H1 (cell line): ENCODE measurements at regions not wholly inside any gene's neighbourhood (a gene's known extent, or its start where the extent isn't known, plus 50 kb on each side); places are given as distances from the start of the nearest gene placed in this dataset.

Experiments used
- CTCF ChIA-PET: fragments of 300-600 bp; sonication (Branson Sonifier 250); formaldehyde crosslinking; loops from one replicate; lab custom pipeline; 2021; ENCODE audit not compliant: partially characterized antibody; lab: Charles Lee
- POLR2A ChIA-PET: fragments of 300-600 bp; sonication (Branson Sonifier 250); formaldehyde crosslinking; loops from one replicate; lab custom pipeline; 2021; ENCODE audit warnings: inconsistent platforms; ENCODE audit not compliant: partially characterized antibody; lab: Charles Lee
- DNase-seq, 2 experiments: peaks; one replicate each; pipeline versions ENCODE4 v3.0.0 to v3.0.0-alpha.2; 2010 to 2022; ENCODE audit warnings: low spot score in 2 of 2, low read depth in 1 of 2, mixed read lengths in 1 of 2
- FAIRE-seq: peaks from 2 replicates; lab custom pipeline; 2011; peaks lifted over from hg19 to GRCh38; lab: Jason Lieb, UNC
- H2AFZ ChIP-seq: 2 replicates; pipeline ENCODE4 v1.8.1; 2012; ENCODE audit warnings: low read length, inconsistent platforms
- H2AK5ac ChIP-seq: 2 replicates; pipeline ENCODE4 v1.6.1; 2013; ENCODE audit warnings: low read depth, low read length
- H2BK120ac ChIP-seq: replicated peaks from 2 replicates; pipeline ENCODE3; 2013; ENCODE audit warnings: low read depth, low read length, inconsistent platforms
- H2BK12ac ChIP-seq: 2 replicates; pipeline ENCODE4 v1.6.1; 2013; ENCODE audit warnings: low read depth, low read length
- H2BK15ac ChIP-seq: 2 replicates; pipeline ENCODE4 v1.6.1; 2013; ENCODE audit warnings: low read length
- H2BK20ac ChIP-seq: 2 replicates; pipeline ENCODE4 v1.6.1; 2013; ENCODE audit warnings: low read length
- H2BK5ac ChIP-seq: 2 replicates; pipeline ENCODE4 v1.6.1; 2013; ENCODE audit warnings: low read depth, low read length
- H3K14ac ChIP-seq: 2 replicates; pipeline ENCODE4 v1.6.1; 2013; ENCODE audit warnings: inconsistent platforms; ENCODE audit not compliant: insufficient read length
- H3K18ac ChIP-seq: 2 replicates; pipeline ENCODE4 v1.6.1; 2013; ENCODE audit warnings: low read length; ENCODE audit errors: extremely low read depth
- H3K23ac ChIP-seq: 2 replicates; pipeline ENCODE4 v1.6.1; 2013; ENCODE audit warnings: inconsistent platforms; ENCODE audit not compliant: insufficient read length
- H3K23me2 ChIP-seq: 2 replicates; pipeline ENCODE4 v1.6.1; 2013; ENCODE audit warnings: low read depth, low read length
- H3K27ac ChIP-seq: 2 replicates; pipeline ENCODE4 v1.6.1; 2011; ENCODE audit warnings: low read depth, low read length, inconsistent platforms
- H3K27me3 ChIP-seq, 4 experiments: replicated peaks in 1 of 4; 1 replicate in 1 of 4; 2 replicates in 3 of 4; pipeline versions ENCODE4 v1.6.1 to v1.8.1; 2011 to 2013; ENCODE audit warnings: low read length in 3 of 4, mild to moderate bottlenecking in 3 of 4, inconsistent platforms in 2 of 4, mixed read lengths in 2 of 4, moderate library complexity in 1 of 4; ENCODE audit not compliant: control insufficient read depth in 3 of 4, insufficient read depth in 3 of 4; ENCODE audit errors: extremely low read depth in 1 of 4
- H3K36me3 ChIP-seq, 4 experiments: 2 replicates each; pipeline versions ENCODE4 v1.6.1 to v1.8.1; 2011 to 2013; ENCODE audit warnings: mild to moderate bottlenecking in 4 of 4, low read length in 3 of 4, moderate library complexity in 2 of 4, control low read depth in 1 of 4, inconsistent platforms in 1 of 4; ENCODE audit not compliant: insufficient read depth in 4 of 4, control insufficient read depth in 2 of 4
- H3K4ac ChIP-seq: replicated peaks from 2 replicates; pipeline ENCODE3; 2013; ENCODE audit warnings: low read length, low read depth, mixed read lengths, inconsistent platforms; ENCODE audit not compliant: insufficient read length
- H3K4me1 ChIP-seq, 4 experiments: replicated peaks in 1 of 4; 1 replicate in 1 of 4; 2 replicates in 3 of 4; pipeline versions ENCODE4 v1.6.1 to v1.8.1; 2011 to 2013; ENCODE audit warnings: low read length in 3 of 4, inconsistent platforms in 2 of 4, mixed read lengths in 1 of 4; ENCODE audit not compliant: insufficient read depth in 4 of 4, control insufficient read depth in 3 of 4
- H3K4me2 ChIP-seq, 2 experiments: 2 replicates each; pipeline versions ENCODE4 v1.6.1 to v1.8.1; 2011 to 2013; ENCODE audit warnings: low read depth in 2 of 2, low read length in 2 of 2, control low read depth in 1 of 2, inconsistent platforms in 1 of 2, mild to moderate bottlenecking in 1 of 2; ENCODE audit not compliant: insufficient read depth in 1 of 2
- H3K4me3 ChIP-seq, 4 experiments: fragments of 200-600, 300-600 bp in 1 of 4; sonication (generic), shearing (Covaris generic), sonication (Bioruptor Twin) in 1 of 4; 2 replicates each; pipeline versions ENCODE4 v1.5.1 to v1.8.1; 2011 to 2016; ENCODE audit warnings: low read length in 4 of 4, low read depth in 3 of 4, control low read depth in 2 of 4, inconsistent platforms in 2 of 4, mild to moderate bottlenecking in 2 of 4, mixed read lengths in 1 of 4, moderate library complexity in 1 of 4; ENCODE audit not compliant: insufficient read depth in 2 of 4; ENCODE audit errors: extremely low read depth in 1 of 4
- H3K56ac ChIP-seq: replicated peaks from 2 replicates; pipeline ENCODE3; 2013; ENCODE audit warnings: low read depth, mild to moderate bottlenecking, mixed read lengths, low read length, inconsistent platforms; ENCODE audit not compliant: insufficient read length
- H3K79me1 ChIP-seq: 2 replicates; pipeline ENCODE4 v1.6.1; 2013; ENCODE audit warnings: low read depth, low read length, control low read depth
- H3K79me2 ChIP-seq, 2 experiments: 2 replicates each; pipeline versions ENCODE4 v1.6.1 to v1.8.1; 2012 to 2013; ENCODE audit warnings: low read length in 2 of 2, mild to moderate bottlenecking in 2 of 2, inconsistent platforms in 1 of 2; ENCODE audit not compliant: insufficient read depth in 2 of 2, control insufficient read depth in 1 of 2
- H3K9ac ChIP-seq, 4 experiments: replicated peaks in 1 of 4; 1 replicate in 1 of 4; 2 replicates in 3 of 4; pipeline versions ENCODE4 v1.6.1 to v1.8.1; 2011 to 2013; ENCODE audit warnings: low read depth in 3 of 4, low read length in 3 of 4, control low read depth in 2 of 4, mild to moderate bottlenecking in 2 of 4, moderate library complexity in 2 of 4, inconsistent platforms in 1 of 4; ENCODE audit errors: extremely low read depth in 1 of 4
- H3K9me3 ChIP-seq, 2 experiments: 2 replicates each; pipeline versions ENCODE4 v1.6.1 to v1.8.1; 2012 to 2013; ENCODE audit warnings: mild to moderate bottlenecking in 2 of 2, moderate library complexity in 2 of 2, control low read depth in 1 of 2, inconsistent platforms in 1 of 2, low read depth in 1 of 2, low read length in 1 of 2, mixed read lengths in 1 of 2; ENCODE audit not compliant: insufficient read depth in 2 of 2
- H4K20me1 ChIP-seq, 2 experiments: replicated peaks in 1 of 2; 2 replicates each; pipeline versions ENCODE3 to v1.8.1; 2011 to 2013; ENCODE audit warnings: inconsistent platforms in 2 of 2, low read length in 2 of 2, mild to moderate bottlenecking in 1 of 2; ENCODE audit not compliant: insufficient read depth in 2 of 2, control insufficient read depth in 1 of 2
- H4K5ac ChIP-seq: 2 replicates; pipeline ENCODE4 v1.6.1; 2013; ENCODE audit warnings: low read length, low read depth, mixed read lengths, inconsistent platforms; ENCODE audit not compliant: insufficient read length
- H4K8ac ChIP-seq: 2 replicates; pipeline ENCODE4 v1.8.0; 2013; ENCODE audit warnings: mild to moderate bottlenecking, moderate library complexity, low read length, inconsistent platforms; ENCODE audit not compliant: insufficient read depth; ENCODE audit errors: extremely low read depth
- H4K91ac ChIP-seq: replicated peaks from 2 replicates; pipeline ENCODE3; 2013; ENCODE audit warnings: low read length, mixed read lengths, inconsistent platforms; ENCODE audit not compliant: insufficient read length
- ASH2L ChIP-seq: fragments of 200-600, 300-600 bp; sonication (generic); IDR thresholded peaks from one replicate; pipeline ENCODE4 v1.7.1; 2017; ENCODE audit warnings: low read length
- BCL11A ChIP-seq, 2 experiments: IDR thresholded peaks; one replicate each; pipeline ENCODE4 v1.6.1; 2011; ENCODE audit warnings: low read depth in 2 of 2, low read length in 2 of 2, mild to moderate bottlenecking in 2 of 2
- EGR1 ChIP-seq: IDR thresholded peaks from 2 replicates; pipeline ENCODE4 v1.6.1; 2011; ENCODE audit warnings: low read depth, low read length, borderline replicate concordance
- EZH2 ChIP-seq: fragments of 200-600 bp; sonication (generic); IDR thresholded peaks from 2 replicates; pipeline ENCODE4 v1.7.1; 2012; ENCODE audit warnings: low read depth, mild to moderate bottlenecking, moderate library complexity, low read length, inconsistent platforms; ENCODE audit not compliant: severe bottlenecking
- FOSL1 ChIP-seq: IDR thresholded peaks from 2 replicates; pipeline ENCODE4 v1.6.1; 2011; ENCODE audit warnings: mild to moderate bottlenecking, low read depth, low read length, moderate library complexity; ENCODE audit not compliant: insufficient read depth
- HDAC6 ChIP-seq: IDR thresholded peaks from one replicate; pipeline ENCODE4 v1.7.1; 2012; ENCODE audit warnings: low read depth, mild to moderate bottlenecking, inconsistent platforms, low read length, moderate library complexity
- KDM1A ChIP-seq: fragments of 200-600, 300-600 bp; sonication (generic); IDR thresholded peaks from 2 replicates; pipeline ENCODE4 v1.7.1; 2016; ENCODE audit warnings: mild to moderate bottlenecking, low read length, borderline replicate concordance
- POU5F1 ChIP-seq: IDR thresholded peaks from 2 replicates; pipeline ENCODE4 v1.6.1; 2011; ENCODE audit warnings: low read depth, mild to moderate bottlenecking, low read length, moderate library complexity
- RFX5 ChIP-seq: IDR thresholded peaks from 2 replicates; pipeline ENCODE4 v1.6.1; 2011; ENCODE audit warnings: low read depth, low read length, improper control_type of control experiment, borderline replicate concordance
- SIRT6 ChIP-seq: IDR thresholded peaks from one replicate; pipeline ENCODE4 v1.7.1; 2012; ENCODE audit warnings: low read length, inconsistent platforms
- SP2 ChIP-seq: IDR thresholded peaks from 2 replicates; pipeline ENCODE4 v1.6.1; 2012; ENCODE audit warnings: mild to moderate bottlenecking, low read length, inconsistent platforms
- SP4 ChIP-seq: IDR thresholded peaks from 2 replicates; pipeline ENCODE4 v1.6.1; 2012; ENCODE audit warnings: low read length, inconsistent platforms
- TAF1 ChIP-seq: IDR thresholded peaks from 2 replicates; pipeline ENCODE4 v1.6.1; 2011; ENCODE audit warnings: mild to moderate bottlenecking, low read depth, low read length
- TCF12 ChIP-seq: IDR thresholded peaks from 2 replicates; pipeline ENCODE4 v1.6.1; 2011; ENCODE audit warnings: low read depth, mild to moderate bottlenecking, low read length
- WGBS, 2 experiments: shearing (Covaris generic) in 1 of 2; methylation state at CpG; one replicate each; pipeline versions ENCODE4 v1.1.6 to v1.1.7; 2013 to 2015; ENCODE audit warnings: low lambda C conversion rate in 2 of 2, mixed read lengths in 2 of 2, inconsistent platforms in 1 of 2, low coverage in 1 of 2, missing lambda C conversion rate in 1 of 2; ENCODE audit not compliant: insufficient replicate concordance in 2 of 2, insufficient coverage in 1 of 2, insufficient read length in 1 of 2; ENCODE audit errors: extremely low coverage in 1 of 2, missing lambda C conversion rate in 1 of 2; 5-methylcytosine and 5-hydroxymethylcytosine counted together

DNA sequence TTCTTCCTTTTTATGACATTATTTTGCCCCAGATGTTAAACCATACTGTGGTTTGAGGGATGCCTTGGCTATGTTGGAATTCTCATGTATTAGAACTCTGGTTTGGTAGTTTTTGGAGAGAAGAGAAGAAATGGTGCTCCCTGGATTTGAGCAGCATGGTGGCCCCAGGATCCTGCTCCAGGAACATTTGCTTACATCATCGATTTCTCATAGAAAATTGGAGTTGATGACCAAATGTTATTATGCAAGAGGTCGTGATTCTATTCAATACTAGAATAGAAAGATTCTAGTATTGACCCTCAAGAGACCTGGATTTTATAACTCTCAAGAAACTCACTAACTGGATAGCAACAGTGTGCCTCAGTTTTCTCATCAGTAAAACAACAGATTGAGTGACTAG, 77.5 kb upstream of the GNAQ start:
- Histone ChIP-seq H3K36me3 (no peaks in the 10 kb centered on the region), H3K23ac (no peak overlapping the region)
- no peak for TF ChIP-seq BCL11A (IDR thresholded peaks at IDR 0.05; ENCODE audit: low read depth in 2 of 2, low read length in 2 of 2)
- TF ChIP-seq POU5F1, result no peak
- TF ChIP-seq EZH2, result no peak
- no peak for TF ChIP-seq TAF1
- TF ChIP-seq ASH2L, result no peak
- TF ChIP-seq EGR1, result no peak
- TF ChIP-seq HDAC6, result no peak
- TF ChIP-seq FOSL1, result no peak
- no peak for TF ChIP-seq SP2
- no peak for TF ChIP-seq SP4
- TF ChIP-seq SIRT6, result no peak
- no peak for TF ChIP-seq KDM1A
- TF ChIP-seq RFX5, result no peak
- TF ChIP-seq TCF12, result no peak

More for the DNA sequence above, 77.5 kb upstream of the GNAQ start:
- Histone ChIP-seq H3K79me2 (no peaks in the 10 kb centered on the region), H2AK5ac (no peak overlapping the region), H3K27me3 (no peaks in the 10 kb centered on the region), H3K27ac (no peak overlapping the region), H3K23me2 (no peaks in the 10 kb centered on the region), H3K56ac (no peak overlapping the region), H3K18ac (no peak overlapping the region), H4K8ac (no peak overlapping the region), H3K14ac (no peak overlapping the region), H3K4me3 (no peak overlapping the region), H2BK15ac (no peak overlapping the region), H3K9ac (no peak overlapping the region), H3K4me1 (no peaks in the 10 kb centered on the region), H4K20me1 (no peaks in the 10 kb centered on the region), H3K4me2 (no peak overlapping the region), H4K91ac (no peak overlapping the region), H4K5ac (no peak overlapping the region), H2AFZ (no peak overlapping the region), H2BK5ac (no peak overlapping the region), H3K9me3 (no peaks in the 10 kb centered on the region), H3K79me1 (no peaks in the 10 kb centered on the region), H2BK12ac (no peak overlapping the region), H2BK20ac (no peak overlapping the region), H2BK120ac (no peak overlapping the region), H3K4ac (no peak overlapping the region)
- WGBS, 2 experiments, result 88% methylated on average over 2 of the region's 2 CpGs; no CpG with 5 or more reads in 1 of the 2 experiments
- no peak for DNase-seq
- no peak for FAIRE-seq
- ChIA-PET CTCF (no interaction called here), POLR2A (no interaction called here)
